Forelimb muscle (tissue), 1 donor: ENCODE measurements at regions not wholly inside any gene's neighbourhood (a gene's known extent, or its start where the extent isn't known, plus 50 kb on each side); places are given as distances from the start of the nearest gene placed in this dataset.
"Not testable (repeated sequence)": the region's sequence is repeated elsewhere in the genome, so short reads cannot be mapped to it uniquely, and the experiment has no call there.

Experiments
- DNase-seq: peaks from one replicate; pipeline ENCODE4 v3.0.0-alpha.2; 2013; ENCODE audit warnings: low read depth

GRCh38 chr21:35982717-35983116, 77.6 kb downstream of the SETD4 start:
- DNase-seq, result no peak

GRCh38 chr21:35981514-35982070, 78.7 kb downstream of the SETD4 start:
- no peak for DNase-seq

- no peak for DNase-seq
Measured at GRCh38 chr21:35980821-35981220, 79.5 kb downstream of the SETD4 start.

- DNase-seq, result not testable (repeated sequence)
Measured at GRCh38 chr21:35977860-35978259, 82.5 kb downstream of the SETD4 start.

GRCh38 chr21:35976929-35977328, 83.4 kb downstream of the SETD4 start:
- DNase-seq, result no peak

GRCh38 chr21:35976481-35976880, 83.8 kb downstream of the SETD4 start:
- no peak for DNase-seq

GRCh38 chr21:35974775-35975174, 85.6 kb downstream of the SETD4 start:
- DNase-seq, result no peak

GRCh38 chr21:35971824-35972223, 88.5 kb downstream of the SETD4 start:
- no peak for DNase-seq

- DNase-seq, result no peak
Measured at GRCh38 chr21:35969281-35969680, 91.0 kb downstream of the SETD4 start.

- DNase-seq, result no peak
Measured at GRCh38 chr21:35968564-35968963, 91.8 kb downstream of the SETD4 start.

- DNase-seq, result no peak
Measured at GRCh38 chr21:35965699-35966098, 94.6 kb downstream of the SETD4 start.

GRCh38 chr21:35963920-35964451, 96.3 kb downstream of the SETD4 start:
- DNase-seq, result no peak

- DNase-seq, result no peak
Measured at GRCh38 chr21:35962917-35963316, 97.4 kb downstream of the SETD4 start.

- DNase-seq, result no peak
Measured at GRCh38 chr21:35954066-35954465, 106.3 kb downstream of the SETD4 start.

- DNase-seq, result no peak
Measured at GRCh38 chr21:35953597-35953996, 106.7 kb downstream of the SETD4 start.

- no peak for DNase-seq
Measured at GRCh38 chr21:35952651-35953340, 107.5 kb downstream of the SETD4 start.

- DNase-seq, result no peak
Measured at GRCh38 chr21:35948982-35949381, 111.3 kb downstream of the SETD4 start.

GRCh38 chr21:35945089-35945671, 115.1 kb downstream of the SETD4 start:
- DNase-seq, result no peak

GRCh38 chr21:35943752-35944151, 116.6 kb downstream of the SETD4 start:
- DNase-seq, result no peak

GRCh38 chr21:35942211-35943144, 117.8 kb downstream of the SETD4 start:
- DNase-seq, result no peak

GRCh38 chr21:35940074-35940927, 120.0 kb downstream of the SETD4 start:
- DNase-seq, result peak; percentile 53
